ENCODE measurements at regions not wholly inside any gene's neighbourhood (a gene's known extent, or its start where the extent isn't known, plus 50 kb on each side); places are given as distances from the start of the nearest gene placed in this dataset.
"Not testable (repeated sequence)": the region's sequence is repeated elsewhere in the genome, so short reads cannot be mapped to it uniquely, and the experiment has no call there.

GRCh38 chr6:158920311-158920905, 79.6 kb downstream of the RSPH3 start:
- FAIRE-seq (no peak), DNase-seq (ENCODE audit: insufficient read length, low spot score) (no peak)

GRCh38 chr6:158919865-158920264, 80.1 kb downstream of the RSPH3 start:
- FAIRE-seq (no peak), DNase-seq (ENCODE audit: insufficient read length, low spot score) (no peak)

GRCh38 chr6:158916617-158917016, 83.4 kb downstream of the RSPH3 start:
- FAIRE-seq (no peak), DNase-seq (ENCODE audit: insufficient read length, low spot score) (no peak)

- FAIRE-seq, result no peak
- no peak for DNase-seq (ENCODE audit: insufficient read length, low spot score)
These were observed 85.1 kb downstream of the RSPH3 start for GRCh38 chr6:158914923-158915322.

- FAIRE-seq (no peak), DNase-seq (ENCODE audit: insufficient read length, low spot score) (no peak)
These were observed 86.4 kb downstream of the RSPH3 start for GRCh38 chr6:158913580-158913979.

- peak; percentile 35 for FAIRE-seq
- no peak for DNase-seq (ENCODE audit: insufficient read length, low spot score)
These were observed 87.3 kb downstream of the RSPH3 start for GRCh38 chr6:158912655-158913054.

- FAIRE-seq, result peak; percentile 96
These were observed 88.1 kb downstream of the RSPH3 start for GRCh38 chr6:158911746-158912480.

GRCh38 chr6:158910484-158911440, 89.2 kb downstream of the RSPH3 start:
- no peak for DNase-seq (ENCODE audit: insufficient read length, low spot score)
- FAIRE-seq, result peak; percentile 89

More at GRCh38 chr6:158911746-158912480, 88.1 kb downstream of the RSPH3 start:
- DNase-seq (ENCODE audit: insufficient read length, low spot score), result peak; percentile 41

GRCh38 chr6:158909938-158910337, 90.1 kb downstream of the RSPH3 start:
- no peak for DNase-seq (ENCODE audit: insufficient read length, low spot score)
- peak; percentile 60 for FAIRE-seq

- FAIRE-seq (no peak), DNase-seq (ENCODE audit: insufficient read length, low spot score) (no peak)
These were observed 89.4 kb upstream of the EZR start for GRCh38 chr6:158908606-158909005.

- DNase-seq (ENCODE audit: insufficient read length, low spot score) (no peak), FAIRE-seq (no peak)
These were observed 88.8 kb upstream of the EZR start for GRCh38 chr6:158907931-158908330.

- DNase-seq (ENCODE audit: insufficient read length, low spot score), result no peak
- FAIRE-seq, result no peak
These were observed 87.8 kb upstream of the EZR start for GRCh38 chr6:158906926-158907325.

GRCh38 chr6:158905277-158905676, 86.1 kb upstream of the EZR start:
- DNase-seq (ENCODE audit: insufficient read length, low spot score) (no peak), FAIRE-seq (no peak)

- FAIRE-seq, result peak; percentile 14
These were observed 84.6 kb upstream of the EZR start for GRCh38 chr6:158903801-158904200.

GRCh38 chr6:158900663-158901312, 81.6 kb upstream of the EZR start:
- FAIRE-seq (no peak), DNase-seq (ENCODE audit: insufficient read length, low spot score) (no peak)

More at GRCh38 chr6:158903801-158904200, 84.6 kb upstream of the EZR start:
- DNase-seq (ENCODE audit: insufficient read length, low spot score), result no peak

- DNase-seq (ENCODE audit: insufficient read length, low spot score) (no peak), FAIRE-seq (no peak)
These were observed 78.1 kb upstream of the EZR start for GRCh38 chr6:158897236-158897635.

GRCh38 chr6:158895661-158896060, 76.5 kb upstream of the EZR start:
- FAIRE-seq, result no peak
- no peak for DNase-seq (ENCODE audit: insufficient read length, low spot score)

GRCh38 chr6:158894193-158894592, 75.0 kb upstream of the EZR start:
- no peak for FAIRE-seq
- DNase-seq (ENCODE audit: insufficient read length, low spot score), result no peak

GRCh38 chr6:158892266-158892665, 73.1 kb upstream of the EZR start:
- DNase-seq (ENCODE audit: insufficient read length, low spot score), result no peak

GRCh38 chr6:158891560-158891959, 72.4 kb upstream of the EZR start:
- DNase-seq (ENCODE audit: insufficient read length, low spot score); FAIRE-seq: not testable (repeated sequence)

More at GRCh38 chr6:158892266-158892665, 73.1 kb upstream of the EZR start:
- FAIRE-seq, result no peak

- DNase-seq (ENCODE audit: insufficient read length, low spot score); FAIRE-seq: not testable (repeated sequence)
These were observed 69.0 kb upstream of the EZR start for GRCh38 chr6:158888171-158888570.

All from GM19239 (cell line).